Epidermal melanocyte (primary cell): ENCODE measurements at regions not wholly inside any gene's neighbourhood (a gene's known extent, or its start where the extent isn't known, plus 50 kb on each side); places are given as distances from the start of the nearest gene placed in this dataset.
"Not testable (repeated sequence)": the region's sequence is repeated elsewhere in the genome, so short reads cannot be mapped to it uniquely, and the experiment has no call there.

Experiments used
- DNase-seq: peaks from one replicate; pipeline ENCODE4 v3.0.0; 2011; ENCODE audit warnings: low spot score; ENCODE audit not compliant: insufficient read length

DNA sequence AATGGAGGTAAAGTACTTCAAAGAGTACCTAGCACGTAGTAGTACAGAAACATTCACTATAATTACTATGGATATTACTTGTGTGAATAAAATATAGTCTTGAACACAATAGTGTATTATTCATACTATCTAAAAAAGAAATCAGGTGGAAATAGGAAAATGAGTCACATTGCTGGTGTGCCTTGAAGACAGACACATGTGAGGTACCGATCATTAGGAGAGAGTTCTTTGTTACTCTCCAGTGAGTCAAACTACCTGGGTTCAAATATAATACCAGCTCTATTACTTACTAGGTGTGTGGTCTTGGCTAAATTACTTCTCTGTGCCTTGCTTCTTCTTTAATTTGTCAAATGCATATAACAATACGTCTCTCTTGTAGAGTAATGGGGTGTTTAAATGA, 50.8 kb upstream of the BEND6 start:
- no peak for DNase-seq

DNA sequence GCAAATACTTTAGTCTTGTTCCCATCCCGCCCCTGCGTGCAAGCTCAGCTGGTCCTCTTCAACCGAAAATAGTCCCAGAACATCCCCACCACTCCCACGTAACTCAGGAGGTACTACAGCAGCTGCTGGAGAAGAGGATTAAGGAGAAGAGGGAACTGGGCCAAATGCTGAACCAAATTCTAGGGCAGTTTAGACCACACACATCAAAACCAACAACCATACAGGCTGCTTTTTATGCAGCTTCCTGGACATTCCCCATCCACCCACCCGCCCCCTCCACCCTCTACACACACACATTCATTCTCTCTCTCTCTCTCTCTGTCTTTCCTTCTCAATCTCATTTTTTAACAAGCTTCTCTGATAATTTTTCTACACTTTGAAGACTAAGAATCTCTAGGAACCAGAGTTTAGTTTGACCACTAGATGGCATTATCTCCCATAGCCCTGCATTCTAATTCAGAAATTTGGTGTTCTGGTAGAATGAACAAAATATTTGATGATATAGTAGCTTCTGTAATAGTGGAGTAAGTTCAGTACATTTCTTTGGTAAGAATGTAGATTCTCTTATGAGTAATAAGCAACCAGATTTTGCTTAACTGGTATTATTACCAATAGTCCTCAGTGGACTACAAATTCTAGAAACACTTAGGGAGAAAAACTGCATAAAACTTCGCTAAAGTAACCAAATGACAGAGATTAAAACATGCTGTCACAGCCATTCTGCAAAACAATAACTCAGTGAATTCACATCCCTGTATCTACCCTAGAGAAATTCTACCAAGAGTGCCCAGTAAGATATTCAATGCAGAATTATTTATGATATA, 52.1 kb upstream of the BEND6 start:
- peak; percentile 52 for DNase-seq

DNA sequence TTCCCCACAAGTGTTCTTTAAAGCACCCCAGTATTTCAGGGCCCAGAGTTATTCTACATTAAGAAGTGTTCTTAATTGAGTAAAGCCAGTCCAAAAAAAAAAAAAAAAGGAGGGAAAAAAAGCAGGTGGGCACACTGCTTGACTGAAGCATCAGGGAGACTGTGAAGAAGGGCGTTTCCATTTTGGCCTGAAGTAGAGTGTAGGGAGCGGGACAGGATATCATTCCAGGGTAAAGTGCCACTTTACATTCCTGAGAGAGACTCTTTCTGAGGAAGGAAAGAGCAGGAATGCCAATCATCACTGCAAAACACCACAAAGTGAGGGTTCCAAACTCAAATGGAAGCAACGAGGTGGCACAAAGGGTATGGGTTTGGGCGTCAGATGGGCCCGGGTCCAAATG, 54.1 kb upstream of the BEND6 start:
- DNase-seq, result no peak

DNA sequence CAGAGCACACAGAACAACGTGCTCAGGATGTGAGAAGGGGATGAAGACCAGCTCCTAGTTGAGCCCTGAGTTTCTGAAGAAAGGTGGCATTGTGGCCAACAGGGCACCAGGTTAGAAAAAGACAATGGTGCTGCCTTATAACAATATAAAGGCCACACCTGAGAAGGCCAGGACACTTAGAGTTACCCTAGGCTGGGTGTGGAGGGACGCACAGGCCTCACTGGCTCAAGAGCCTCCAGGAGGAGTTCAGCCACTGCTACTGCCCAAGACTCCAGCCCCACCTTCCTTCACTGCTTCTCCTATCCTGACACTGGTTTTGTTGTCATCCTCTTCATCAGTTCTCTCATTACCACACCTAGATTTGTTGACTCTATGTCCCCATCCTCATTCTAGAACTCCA, 55.2 kb upstream of the BEND6 start:
- no peak for DNase-seq

DNA sequence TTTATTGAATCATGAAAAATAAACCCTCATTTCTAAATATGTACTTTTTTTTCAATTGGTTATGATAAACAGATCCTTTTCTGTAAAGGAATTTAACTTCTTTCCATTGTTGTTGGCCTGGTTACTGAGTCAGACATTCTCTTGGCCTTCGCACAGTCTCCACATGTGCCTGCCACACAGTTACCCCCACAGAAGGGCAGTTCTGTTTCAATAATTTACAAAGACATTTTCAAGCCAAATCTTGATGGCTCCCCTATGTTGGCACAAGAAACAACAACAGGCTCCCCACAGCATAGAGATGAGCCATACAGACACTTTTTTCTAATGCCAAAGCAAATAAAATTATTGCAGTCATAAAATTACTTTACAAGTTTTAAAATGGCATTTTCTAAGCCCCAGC, 55.6 kb upstream of the BEND6 start:
- DNase-seq, result no peak

DNA sequence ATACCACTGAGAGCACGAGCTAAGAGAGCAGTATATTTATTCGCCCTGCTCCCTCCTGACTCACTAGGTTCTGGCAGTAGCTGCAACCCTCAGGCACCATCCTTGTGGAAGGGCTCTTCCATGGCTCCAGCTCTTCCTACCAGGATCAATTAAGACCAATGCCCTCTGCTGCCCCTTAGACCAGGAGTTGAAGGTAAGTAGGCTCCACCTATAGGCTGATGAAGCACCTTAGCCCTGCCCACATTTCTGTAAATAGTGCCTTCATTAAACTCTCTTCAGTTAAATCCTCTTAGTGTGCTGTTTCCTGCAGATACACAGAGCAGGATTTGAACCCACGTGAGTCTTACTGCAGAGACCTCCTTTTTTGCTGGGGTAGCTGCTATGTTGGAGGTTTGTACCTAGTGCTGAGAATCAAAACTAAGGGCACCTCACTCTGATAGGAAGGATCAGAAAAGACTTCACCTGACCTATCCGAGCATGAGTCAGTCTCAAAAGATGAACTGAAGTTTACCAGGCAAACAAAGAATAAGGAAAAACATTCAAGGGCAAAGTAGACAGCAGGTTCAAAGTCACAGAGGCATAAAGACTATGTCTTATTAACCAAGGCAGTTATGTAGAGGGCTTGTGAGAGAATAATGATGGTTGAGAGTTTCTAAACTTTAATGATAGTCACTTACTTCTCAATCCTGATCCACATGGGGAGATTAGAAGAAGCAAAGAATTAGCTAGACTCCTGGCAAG, 56.9 kb upstream of the BEND6 start:
- DNase-seq, result no peak

DNA sequence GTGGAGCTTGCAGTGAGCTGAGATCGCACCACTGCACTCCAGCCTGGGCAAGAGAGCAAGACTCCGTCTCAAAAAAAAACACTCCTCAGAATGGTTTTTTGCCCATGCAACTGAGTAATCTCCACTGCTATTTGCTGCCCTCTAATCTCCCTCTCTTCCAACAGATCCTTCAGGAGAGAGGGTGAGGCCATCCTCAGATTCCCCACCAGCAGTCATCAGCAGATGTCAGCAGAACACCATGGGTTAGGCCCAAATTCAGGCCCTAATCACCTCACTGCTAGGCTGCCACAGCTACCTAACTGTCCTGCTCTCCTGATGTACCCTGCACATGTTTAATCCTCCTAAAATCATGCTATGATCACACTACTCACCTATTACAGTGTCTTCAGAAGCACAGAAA, 63.2 kb upstream of the BEND6 start:
- no peak for DNase-seq

DNA sequence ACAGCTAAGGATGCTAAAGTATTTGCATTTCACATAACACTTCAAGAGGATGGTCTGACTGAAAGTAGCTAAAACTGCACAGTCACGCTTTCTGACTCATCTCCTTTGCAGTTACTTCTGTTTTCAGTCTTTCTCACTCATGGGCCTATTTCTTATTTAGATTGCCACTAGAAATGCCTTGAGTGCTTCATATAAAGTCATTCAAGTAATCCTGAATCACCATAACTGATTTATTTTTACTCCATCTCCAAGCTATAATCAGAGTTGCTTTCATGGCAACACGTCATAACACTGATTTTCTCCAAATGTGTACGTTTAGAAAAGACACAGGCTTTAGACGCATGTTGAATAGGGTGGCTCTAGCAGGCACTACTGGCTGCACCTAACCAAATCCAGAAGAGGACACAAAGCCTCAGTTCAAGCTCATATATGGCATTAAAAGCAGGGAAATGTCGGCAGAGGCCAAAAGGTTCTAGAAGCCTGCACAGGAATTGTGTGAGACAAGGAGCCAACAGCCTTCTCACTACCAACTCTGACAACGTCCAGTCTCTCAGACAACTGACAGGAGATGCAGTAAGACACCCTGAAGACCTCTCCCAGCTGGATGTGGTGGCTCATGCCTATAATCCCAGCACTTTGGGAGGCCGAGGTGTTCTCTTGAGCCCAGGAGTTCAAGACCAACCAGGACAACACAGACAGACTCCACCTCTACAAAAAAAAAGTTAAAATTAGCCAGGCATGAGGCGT, 64.1 kb upstream of the BEND6 start:
- DNase-seq, result peak; percentile 71

DNA sequence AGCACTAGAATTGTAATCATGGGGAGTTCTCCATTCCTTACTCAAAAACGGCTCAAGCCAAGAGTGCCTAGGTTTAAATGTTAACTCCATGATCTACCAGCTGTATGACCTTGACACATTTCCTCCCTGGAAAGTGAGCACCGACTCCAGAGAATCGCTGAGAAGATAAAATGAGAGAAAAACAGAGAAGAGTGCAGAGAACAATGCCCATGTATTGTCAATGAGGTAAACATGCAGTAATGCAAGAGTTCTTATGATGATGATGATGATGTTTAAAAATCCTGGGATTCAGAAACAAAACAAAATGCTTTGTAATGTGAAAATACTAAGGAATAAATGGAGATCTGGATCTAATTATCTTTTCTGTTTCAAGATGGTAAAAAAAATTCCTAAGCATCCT, 64.8 kb upstream of the BEND6 start:
- no peak for DNase-seq

DNA sequence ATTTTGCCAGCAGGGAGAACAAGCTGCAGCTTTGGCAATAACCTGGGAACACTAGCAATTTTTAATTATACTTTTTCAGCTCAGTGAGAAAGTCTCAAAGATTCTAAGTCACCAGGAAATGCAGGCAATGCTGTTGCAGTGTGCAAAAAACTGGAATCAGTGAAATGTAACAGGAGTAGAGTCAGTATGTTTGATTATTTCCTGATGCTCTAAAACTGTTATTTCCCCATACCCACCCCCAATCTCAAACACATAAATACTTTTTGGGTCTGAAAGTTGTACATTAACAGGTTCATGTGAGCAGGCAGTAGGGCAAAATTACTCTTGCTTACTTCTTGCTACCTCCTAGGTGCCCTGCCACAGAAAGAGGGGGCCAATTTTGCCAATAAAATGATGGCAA, 65.4 kb upstream of the BEND6 start:
- no peak for DNase-seq

DNA sequence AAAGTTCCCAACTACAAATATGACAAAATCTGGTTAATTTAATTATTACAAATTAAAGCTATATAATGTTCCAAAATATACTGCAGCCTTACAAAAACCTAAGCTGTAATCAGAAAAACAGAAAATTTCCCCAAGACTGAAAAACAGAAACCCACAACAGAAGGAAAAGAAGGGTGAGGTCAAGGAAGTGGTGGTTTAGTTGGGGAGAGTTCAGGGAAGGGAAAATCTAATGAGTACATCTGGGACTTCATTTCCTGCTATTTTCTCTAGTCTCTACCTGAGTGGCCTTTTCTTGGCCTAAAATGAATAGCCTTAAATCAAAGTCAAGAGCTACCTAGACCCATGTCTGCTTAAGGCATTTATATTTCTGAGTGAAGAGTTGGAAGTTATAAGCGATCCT, 66.2 kb upstream of the BEND6 start:
- no peak for DNase-seq

DNA sequence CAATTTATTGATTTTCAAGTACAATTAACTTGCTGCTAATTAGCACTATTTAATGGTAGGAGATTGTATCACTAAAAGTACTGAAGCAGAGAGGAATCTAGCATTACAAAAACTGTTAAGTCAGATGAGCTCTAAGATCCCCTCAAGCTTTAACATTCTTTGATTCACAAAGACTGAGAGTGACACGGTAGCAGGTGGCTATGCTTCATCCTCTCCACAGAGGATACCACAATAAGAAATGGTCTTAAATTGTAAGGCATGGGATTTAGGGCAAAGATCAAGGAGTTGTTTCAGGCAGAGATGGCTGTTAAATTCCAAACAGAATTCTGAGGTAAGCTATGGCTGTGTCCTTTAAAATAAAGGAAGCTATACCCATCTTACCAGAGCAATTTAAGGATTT, 67.8 kb upstream of the BEND6 start:
- DNase-seq, result no peak

DNA sequence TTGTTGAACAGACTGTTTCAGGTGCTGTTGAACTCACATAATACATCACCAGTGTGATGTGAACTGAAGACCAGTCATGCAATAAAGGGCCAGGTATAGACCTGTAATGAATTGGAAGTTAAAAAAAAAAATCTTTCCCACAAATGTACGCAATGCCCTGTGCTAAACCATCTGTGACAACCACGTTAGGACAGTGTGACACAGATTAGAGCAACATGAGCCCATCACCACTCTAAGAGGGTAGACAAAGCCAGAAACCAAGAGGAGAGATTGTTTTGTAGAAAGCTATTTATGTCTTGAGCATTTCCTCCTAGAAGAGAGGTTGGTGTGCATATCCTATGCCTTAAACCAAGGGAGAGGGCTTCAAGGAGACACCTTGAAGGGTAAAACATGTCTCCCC, 77.0 kb upstream of the BEND6 start:
- DNase-seq, result no peak

DNA sequence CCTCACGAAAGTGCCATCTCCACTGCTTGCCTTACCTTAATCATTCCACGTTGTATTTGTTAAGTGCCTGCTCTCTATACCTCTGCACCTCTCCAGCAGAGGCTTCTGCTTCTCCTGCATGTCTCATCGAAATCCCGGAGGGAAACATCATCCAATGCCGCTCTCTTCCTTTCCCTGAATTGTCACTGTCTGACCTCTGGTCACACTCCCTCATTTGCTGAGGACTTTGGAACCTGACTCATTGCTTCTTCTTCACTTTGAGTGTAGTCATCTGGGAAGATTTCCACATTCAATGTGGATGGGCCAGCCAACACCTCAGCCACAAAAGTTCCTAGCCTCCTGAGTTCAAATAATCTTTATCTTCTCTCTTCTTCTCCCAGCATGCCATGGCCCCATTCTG, 78.9 kb upstream of the BEND6 start:
- no peak for DNase-seq

DNA sequence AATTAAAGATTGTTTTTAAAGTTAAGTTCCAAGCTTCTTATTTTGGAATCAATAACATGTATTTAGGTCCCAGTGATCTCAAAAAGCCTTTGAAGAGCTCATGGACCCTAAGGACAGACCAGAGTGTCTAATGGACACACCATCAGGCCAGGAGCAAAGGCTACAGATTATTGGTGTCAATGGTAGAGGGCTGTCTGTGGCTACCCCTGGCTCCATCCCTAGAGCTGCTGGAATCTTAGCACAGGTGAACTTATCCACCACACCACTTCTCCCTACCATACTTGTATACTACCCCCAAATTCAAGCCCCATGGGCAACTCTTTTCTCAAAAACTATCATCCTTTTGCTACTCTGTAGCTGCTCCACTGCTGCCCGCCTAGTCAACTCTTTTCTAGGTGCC, 79.4 kb upstream of the BEND6 start:
- no peak for DNase-seq

DNA sequence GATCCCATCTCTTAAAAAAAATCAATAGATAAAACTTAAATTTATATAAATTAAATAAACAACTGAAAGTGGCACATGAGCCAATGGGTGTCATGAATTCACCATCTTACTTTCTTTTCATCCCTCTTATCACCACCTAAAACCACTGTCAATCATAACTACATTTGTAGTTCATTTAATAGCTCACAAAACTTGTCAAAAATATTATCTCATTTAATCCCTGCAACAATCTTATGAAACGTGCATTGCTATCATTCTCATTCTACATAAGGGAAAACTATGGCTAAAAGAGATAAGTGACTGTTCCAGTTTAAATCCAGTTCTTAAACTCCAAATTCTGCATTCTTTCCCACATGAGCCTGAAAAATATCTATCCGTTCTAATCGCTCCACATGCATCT, 80.6 kb upstream of the BEND6 start:
- DNase-seq, result no peak

DNA sequence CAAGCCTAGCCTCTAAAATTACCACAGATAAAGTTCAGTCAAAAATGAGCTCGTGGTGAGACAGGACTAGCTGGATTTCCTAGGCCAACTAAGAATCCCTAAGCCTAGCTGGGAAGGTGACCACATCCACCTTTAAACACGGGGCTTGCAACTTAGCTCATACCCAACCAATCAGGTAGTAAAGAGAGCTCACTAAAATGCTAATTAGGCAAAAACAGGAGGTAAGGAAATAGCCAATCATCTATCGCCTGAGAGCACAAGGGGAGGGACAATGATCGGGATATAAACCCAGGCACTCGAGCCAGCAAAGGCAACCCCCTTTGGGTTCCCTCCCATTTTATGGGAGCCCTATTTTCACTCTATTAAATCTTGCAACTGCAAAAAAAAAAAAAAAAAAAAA, 84.9 kb upstream of the BEND6 start:
- not testable (repeated sequence) for DNase-seq

DNA sequence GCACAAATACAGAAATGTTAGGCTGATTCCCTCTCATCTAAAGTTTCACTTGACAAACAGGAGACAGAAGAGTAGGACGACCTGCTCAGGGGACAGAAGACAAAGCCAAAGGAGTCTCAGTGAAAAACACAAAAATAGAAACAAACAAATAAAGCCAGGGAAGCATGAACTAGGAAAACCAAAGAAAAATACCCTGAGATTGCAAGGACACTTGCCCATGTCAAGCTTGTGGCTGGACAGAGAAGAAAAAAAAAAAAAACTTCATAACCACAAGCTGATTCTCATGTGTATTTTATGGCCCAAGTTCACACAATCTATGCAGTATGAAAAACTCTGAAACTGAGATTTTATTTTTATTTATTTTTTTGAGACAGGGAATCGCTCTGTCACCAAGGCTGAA, 85.6 kb upstream of the BEND6 start:
- DNase-seq, result no peak

DNA sequence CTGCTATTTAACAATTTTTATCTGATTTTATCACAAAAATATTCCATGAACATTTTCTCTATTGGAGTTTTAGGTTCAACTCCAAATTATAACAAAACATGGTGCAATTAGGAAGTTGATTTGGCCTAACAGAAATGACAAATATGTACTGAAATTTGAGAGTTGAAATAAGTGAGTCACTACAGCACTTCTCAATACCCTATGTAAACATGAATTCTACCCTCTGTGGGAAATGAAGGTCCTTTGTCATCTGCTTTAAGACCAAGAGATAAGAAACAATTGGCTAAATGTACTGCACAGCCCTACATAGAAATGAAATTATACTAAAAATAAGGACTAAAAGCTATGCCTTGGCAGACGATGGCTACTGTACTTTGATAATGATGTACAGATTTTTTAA, 86.2 kb upstream of the BEND6 start:
- no peak for DNase-seq

DNA sequence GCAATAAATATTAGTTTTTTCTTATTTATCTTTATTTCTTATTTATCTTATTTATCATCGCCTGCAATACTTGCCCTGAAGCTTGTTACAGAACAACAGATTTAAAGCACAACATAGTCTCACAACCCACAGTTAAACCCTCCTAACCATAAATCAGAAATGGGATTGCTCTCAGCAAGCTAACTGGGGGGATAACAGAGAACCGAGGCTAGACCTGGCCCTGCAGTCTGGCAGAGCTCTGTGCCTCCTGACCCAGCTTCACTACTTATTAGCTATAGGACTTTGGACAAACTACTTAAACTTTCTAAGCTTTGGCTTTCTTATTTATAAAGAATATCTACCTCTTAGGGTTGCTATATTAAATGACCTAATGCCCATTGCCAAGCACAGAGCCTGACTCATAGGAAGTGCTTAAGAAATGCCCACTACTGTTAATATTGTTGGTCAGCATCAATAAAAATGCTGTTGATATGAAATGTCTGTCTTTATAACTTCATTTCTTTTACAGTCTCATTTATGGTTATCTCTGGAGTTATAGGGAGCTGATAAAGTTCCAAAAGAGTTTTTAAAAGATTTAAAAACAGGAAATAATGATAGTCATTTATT, 87.9 kb upstream of the BEND6 start:
- no peak for DNase-seq

DNA sequence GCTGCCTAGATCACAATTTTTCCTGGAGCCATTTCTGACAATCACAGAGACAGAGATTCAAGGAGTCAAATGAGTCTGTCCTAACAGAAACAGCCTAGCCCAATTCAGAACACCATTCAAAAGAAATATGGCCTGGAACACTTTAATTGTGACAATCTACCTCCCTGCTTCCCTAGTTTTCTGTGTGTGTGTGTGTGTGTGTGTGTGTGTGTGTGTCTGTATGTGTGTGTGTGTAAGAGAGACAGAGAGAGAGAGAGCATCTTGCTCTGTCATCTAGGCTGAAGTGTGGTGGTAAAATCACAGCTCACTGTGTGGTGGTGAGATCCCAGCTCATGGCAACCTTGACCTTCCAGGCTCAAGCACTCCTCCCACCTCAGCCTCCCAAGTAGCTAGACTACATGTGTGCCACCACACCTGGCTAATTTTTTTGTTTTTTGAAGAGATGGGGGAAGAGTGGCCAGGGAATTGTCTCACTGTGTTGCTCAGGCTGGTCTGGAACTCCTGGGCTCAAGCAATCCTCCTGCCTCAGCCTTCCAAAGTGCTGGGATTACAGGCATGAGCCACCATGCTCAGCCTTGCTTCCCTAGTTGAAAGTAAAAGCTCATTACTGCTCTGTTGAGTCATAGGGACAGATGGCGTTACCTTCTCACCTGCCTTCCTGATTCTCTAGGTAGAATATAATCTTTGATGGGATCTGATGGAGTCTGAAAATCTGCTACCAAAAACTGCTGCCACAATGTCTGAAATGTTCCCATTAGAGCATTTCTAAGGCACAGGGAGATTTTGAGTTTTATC, 89.6 kb upstream of the BEND6 start:
- no peak for DNase-seq
